GM19468 (cell line): ENCODE measurements at regions not wholly inside any gene's neighbourhood (a gene's known extent, or its start where the extent isn't known, plus 50 kb on each side); places are given as distances from the start of the nearest gene placed in this dataset.
"Not testable (repeated sequence)": the region's sequence is repeated elsewhere in the genome, so short reads cannot be mapped to it uniquely, and the experiment has no call there.

Source experiments
- ATAC-seq: cut with Tn5 transposase; IDR thresholded peaks from one replicate; pipeline ENCODE4 v1.9.1; 2021; ENCODE audit warnings: mild to moderate bottlenecking, moderate library complexity, moderate number of reproducible peaks; ENCODE audit not compliant: unreplicated experiment; ENCODE audit errors: extremely low read depth

DNA sequence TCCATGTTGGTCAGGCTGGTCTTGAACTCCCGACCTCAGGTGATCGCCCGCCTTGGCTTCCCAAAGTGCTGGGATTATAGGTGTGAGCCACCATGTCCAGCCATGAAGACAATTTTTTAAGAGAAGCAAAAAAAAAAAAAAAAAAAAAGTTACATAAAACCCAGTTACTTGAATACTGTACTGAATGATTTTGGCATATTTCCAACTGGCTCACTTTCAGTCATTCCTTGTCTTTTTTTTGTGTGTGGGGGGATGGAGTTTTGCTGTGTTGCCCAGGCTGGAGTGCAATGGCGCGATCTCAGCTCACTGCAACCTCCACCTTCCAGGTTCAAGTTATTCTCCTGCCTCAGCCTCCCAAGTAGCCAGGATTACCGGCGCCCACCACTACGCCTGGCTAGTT lies 345.5 kb downstream of the SOX4 start:
- ATAC-seq: not testable (repeated sequence)

DNA sequence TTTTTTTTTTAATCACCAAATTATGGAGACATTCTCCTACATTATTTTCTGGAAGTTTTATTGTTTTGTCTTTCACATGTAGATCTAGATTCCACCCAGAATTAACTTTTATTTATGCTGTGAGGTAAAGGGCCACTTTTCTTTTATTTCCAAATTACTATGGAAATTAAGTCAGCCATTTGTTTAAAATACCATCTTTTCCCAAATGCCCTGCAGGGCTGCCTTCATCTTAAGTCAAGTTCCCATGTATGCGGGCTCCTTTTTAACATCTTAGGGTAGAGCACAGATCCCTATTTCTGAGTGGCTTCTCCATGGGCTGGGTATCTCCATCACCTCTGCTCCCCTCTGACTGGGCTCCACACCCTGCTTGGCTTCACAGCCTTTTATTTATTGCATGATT lies 348.4 kb downstream of the SOX4 start:
- ATAC-seq: no peak

DNA sequence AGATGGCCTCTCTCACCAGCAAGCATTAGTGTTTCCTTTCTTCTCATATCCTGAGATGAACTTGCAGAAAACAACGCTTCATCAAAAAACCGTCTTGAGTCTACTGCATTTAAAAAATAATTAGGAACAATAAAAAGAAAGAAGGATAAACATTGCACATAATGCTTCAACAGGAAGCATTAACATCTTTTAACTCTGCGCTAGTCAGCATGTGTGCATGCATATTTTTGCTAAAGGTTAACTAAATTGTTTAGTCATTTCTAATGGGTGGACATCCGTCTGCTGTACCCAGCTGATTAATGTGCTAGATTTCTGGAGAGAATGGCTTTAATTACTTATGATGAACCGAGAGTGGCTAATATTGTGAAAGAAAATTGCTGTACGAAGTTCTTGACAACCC lies 349.3 kb downstream of the SOX4 start:
- no peak for ATAC-seq

DNA sequence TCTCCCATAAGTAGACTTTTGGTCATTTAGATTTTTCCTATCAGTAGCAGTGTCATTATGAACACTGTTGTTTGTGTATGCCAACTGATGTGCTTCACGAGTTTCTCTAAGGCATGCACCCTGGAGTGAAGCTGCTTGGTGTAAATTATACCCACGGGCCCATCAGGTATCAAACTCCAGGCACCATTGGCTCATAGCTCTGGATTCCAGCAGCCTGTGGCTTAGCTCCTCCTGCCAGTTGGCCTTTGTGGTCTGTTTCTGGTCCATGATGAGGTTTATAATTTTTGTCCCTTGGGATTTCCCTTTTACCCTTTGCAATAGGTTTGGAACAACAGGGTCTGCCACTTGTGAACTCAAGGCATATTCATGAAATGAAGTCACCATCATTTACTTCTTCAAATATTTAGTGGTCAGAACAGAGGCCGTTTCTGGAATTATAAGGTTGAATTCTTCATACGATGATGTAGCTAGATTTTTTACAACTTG lies 350.5 kb downstream of the PRL start:
- ATAC-seq: no peak

DNA sequence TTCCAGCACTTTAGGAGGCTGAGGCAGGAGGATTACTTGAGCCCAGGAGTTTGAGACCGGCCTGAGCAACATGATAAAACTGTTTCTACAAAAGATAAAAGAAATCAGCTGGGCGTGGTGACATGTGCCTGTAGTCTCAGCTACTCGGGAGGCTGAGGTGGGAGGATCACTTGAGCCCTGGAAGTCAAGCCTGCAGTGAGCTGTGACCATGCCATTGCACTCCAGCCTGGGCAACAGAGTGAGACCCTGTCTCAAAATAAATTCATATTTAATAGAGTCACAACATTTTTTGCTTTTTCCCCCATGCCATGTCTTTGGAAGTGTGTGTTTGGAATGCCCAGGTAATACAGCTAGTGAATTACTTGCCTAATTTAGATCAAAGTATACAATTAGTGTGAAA lies 349.6 kb downstream of the PRL start:
- not testable (repeated sequence) for ATAC-seq

DNA sequence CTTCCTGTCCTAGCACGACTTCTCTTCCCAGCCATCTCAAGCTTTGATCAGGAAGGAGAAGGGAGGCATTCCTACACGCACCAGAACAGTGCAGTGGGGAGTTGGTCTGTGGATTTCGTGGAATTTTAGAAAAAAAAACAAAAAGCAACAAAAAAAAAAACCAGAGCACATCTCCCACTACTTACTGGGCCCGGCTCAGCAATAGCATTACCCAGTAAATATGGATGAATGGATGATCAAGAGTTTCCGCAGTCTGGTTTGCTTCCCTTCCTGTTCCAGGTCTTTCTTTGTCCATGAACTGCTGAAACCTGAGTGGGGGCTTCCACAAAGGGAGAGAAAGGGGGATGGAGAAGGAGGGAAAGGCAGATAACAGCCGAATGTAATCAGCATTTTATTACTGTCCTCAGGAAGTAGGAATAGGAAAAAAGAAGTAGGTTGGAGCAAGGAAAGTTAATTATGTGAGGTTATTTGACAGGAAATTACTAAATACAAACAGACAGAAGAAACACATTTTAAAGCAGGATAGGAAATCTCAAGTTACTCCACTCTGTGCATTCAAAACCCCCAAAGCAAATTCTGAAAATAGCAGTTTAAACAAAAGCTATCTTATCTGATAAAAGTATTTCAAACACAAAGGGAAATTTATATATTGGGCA lies 349.0 kb downstream of the PRL start:
- ATAC-seq: no peak

DNA sequence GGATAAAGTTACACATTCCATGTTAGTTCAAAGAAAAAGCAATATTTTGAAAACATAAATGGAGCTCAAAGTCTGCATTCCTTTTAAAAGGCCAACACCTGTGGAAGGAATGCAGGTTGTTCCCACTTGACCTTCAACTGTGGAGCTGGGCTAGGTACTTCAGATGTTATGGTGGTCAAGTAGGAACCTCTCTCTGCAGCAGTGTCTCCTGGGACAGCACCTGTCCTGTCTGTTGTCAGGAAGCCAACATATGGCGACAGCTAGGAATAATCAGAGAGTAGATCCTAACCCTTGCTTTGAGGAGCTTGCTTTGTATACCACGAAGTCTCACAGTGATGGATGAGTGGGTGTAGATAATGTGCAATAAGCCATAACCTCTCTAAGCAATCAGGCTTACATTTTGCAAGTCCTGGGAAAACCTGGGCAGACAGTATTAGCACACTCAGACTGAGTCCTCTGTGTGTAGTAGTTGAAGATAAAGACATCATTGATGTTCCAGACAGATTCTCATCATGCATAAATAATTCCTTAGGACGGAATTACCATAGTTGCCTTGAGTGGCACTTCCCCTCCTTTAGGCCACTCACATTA lies 347.5 kb downstream of the PRL start:
- no peak for ATAC-seq

DNA sequence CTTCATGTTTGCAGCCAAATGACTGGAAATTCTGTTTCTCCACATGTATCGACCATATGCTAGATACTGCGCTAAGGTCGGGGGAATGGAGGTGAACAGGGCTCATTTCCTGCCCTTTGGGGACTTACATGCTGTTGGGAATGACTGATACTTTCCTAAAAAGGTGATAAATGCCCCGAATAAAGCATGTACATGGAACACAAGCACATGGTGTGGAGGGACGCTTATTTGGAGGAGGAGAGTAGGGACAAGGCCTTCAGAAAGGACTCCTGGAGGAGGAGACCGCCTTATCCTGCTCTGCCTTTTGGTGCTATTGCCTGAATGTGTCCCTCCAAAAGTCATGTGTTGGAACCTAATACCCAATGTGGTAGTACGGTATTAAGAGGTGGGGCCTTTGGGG lies 344.5 kb downstream of the PRL start:
- no peak for ATAC-seq

DNA sequence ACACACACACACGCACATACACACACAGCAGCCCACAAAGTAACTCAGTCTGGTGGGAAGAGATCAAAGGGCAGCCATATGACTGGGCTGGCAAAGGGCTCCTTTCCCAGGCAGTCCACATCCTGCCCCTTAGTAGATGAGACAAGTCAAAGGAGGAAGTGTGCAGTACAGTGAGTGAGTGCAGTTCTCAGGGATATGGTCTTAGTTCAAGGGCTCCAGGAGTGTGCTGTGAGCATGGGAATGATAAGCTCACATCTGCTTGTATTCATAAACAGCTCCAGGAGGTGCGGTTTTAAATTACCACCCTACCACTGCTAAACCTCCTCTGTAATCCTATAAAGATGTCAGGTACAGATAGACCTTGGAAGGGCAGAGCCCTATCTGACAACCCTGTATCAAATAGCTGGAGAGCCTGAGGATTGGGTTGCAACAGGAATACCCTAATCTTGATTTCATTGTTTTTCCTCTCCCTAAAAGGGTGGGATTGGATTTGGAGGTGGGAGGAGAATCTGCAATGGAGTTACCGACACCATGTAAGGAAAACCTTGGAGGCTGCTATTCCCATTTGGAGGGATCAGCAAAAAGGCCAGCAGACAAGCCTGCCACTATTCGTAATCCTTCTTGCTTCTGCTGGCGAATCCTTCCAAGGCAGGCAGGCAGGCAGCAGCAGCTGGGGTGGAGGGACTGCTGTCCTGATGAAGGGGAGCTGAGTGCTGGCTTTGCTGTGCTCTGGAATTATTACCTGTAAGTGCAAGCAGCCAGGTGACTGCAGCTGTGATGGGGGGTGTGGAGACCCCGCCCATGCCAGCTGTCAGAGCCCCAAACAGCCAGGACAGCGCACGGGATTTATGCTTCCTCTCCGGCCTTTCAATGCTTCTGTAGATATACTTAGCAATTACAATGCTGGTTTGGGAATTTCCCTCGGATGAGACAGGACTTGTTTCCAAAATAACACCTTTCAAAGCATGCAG lies 342.7 kb downstream of the PRL start:
- no peak for ATAC-seq

DNA sequence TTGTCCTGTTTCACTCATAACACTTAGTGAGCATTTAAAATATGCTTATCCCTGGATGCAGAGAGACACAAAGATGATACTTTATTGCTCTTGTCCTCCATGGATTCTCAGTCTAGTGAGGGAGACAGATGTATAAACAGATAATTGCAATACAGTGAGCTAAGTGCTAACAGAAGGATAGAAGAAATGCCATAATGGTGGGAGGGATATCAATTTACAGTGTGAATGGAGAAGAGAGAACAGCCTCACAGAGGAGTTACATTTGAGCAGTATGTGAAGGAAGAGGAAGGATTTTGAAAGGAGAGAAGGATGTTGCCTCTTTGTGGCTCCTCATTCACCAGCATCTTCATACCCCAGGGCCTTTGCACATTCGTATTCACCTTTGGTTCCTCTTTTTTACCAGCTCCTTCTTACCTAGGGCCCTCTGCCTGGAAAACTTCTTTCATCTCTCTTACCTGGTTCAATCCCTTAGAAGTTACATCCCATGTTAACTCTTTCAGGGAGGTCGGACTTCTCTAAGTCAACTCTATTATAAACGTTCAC lies 341.7 kb downstream of the PRL start:
- no peak for ATAC-seq

DNA sequence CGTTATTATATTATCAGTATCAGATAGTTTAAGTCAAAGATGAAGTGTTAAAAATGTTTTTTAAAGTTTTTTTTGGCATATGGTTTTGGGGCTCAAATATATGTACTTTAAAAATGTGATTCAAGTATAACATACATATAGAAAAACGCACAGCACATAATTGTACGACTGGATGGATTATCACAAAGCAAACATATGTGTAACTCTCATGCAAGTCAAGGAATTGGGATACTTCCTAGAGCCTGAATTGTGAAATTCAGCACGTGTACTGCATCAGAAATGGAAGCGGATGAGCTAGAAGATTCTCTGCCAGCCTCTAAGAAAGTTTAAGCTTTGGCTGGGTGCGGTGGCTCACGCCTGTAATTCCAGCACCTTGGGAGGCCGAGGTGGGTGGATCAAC lies 340.9 kb downstream of the PRL start:
- ATAC-seq: no peak

DNA sequence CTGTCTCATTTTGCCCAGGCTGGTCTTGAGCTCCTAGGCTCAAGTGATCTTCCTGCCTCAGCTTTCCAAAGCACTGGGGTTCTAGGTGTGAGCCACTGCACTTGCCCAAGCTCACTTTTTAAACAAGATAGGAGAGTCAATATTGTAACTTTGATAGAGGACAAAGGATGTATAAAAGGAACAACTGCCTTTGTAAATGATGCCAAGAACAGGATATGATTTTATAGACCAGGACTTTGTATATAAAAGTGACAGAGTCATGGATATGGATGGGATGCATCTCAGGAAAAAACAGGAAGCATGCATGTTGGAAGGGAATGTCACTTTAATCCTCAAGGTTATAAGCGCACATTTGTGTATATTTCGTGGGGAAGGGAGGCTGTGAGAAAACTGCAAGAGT lies 338.4 kb downstream of the PRL start:
- ATAC-seq: no peak

DNA sequence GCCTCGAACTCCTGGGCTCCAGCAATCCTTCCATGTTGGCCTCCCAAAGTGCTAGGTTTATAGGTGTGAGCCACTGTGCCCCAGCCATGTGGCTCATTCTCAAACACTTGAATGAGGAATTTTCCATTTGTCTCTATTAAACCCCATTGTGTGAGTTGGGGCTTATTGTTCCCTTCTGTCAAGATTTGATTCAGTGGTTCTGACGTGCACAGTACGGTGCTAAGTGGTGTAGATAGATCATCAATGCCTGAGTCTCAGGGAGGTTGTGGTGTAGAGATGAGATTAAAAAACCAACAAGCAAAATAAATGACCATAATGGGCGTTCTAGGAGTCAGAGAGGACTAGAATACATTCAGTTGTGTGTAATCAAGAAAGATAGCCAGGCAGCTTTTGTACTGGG lies 335.6 kb downstream of the PRL start:
- ATAC-seq: no peak

DNA sequence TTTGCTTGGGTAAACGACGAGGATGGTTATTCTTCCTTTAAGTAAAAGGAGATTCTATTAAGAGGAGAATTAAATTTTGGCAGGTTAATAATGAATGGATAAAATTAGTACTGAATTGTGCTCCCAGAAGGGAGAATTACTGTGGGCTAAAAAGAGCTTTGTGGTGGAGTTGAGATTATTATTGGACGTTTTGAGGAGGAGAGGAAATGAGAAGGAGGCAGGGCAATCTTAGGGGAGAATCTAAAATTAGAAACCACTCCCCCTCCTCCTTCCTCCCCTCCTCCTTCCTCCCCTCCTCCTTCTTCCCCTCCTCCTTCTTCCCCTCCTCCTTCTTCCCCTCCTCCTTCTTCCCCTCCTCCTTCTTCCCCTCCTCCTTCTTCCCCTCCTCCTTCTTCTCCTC lies 331.8 kb downstream of the PRL start:
- ATAC-seq: no peak

DNA sequence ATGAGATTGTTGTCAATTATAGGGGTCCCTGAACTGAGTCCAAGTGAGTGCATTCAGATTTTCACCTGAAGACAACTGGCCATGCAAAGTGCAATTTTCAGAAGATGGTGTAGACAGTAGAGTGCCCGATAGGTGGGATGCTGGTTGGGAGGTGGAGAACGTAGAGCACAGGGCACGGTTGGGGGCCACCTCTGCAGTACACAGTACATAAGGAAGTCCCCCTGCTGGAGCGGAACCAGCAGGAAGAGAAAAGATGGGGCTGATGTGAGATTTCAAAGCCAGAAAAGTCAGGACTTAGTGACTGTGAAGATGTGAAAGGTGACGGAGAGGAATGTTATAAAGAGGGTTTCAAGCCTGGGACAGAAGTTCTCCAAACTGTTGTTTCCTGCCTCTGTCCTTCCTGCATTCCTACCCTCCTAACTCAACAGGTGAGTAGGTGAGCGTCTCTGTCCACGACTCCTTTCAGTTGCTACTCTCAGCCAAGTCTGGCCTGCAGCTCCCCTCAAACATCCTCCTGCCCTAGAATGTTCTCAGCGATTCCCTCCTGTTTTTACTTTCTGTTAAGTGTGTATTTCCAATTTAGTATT lies 330.8 kb downstream of the PRL start:
- no peak for ATAC-seq

DNA sequence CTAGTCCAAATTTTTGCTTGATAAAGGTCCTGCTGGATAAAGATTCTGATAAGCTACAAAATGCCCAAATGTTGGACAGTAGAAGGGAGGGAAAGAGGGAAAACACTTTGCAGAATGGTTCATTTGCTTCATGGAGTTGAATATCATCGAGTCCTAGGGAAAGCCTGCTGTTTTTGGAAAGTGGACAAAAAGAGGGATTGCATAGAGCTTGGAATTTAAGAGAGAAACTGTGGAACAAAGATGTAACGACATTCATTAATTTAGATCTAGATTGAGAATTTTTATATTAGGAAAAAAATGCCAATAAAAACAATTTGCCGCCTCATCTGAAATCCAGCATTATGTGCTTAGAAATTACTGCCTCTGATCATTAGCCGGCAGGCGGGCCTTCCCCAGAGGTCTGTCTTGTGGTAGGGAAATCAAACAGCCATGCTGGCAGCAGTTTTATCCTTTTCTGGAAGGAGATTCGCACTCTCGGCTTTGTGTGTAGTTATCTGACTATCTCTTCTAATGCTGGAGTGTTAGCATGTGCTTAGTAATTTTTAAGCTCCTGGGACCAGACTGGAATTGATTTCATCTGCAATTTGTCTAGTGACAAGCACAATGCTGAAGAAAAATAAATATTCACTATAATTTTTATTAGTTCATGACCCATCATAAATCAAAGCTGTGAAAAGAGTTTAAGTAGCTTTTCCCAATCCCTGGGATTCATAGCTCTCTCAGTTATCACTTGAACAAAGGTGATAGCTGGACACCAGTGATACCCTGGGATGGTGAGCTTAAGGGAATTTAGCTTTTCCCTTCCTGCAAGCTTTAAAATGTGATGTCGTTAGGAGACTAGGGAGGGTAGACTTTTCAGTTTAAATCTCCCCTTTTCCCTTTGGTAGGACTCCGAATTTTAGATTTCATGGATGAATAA lies 329.5 kb downstream of the PRL start:
- no peak for ATAC-seq

DNA sequence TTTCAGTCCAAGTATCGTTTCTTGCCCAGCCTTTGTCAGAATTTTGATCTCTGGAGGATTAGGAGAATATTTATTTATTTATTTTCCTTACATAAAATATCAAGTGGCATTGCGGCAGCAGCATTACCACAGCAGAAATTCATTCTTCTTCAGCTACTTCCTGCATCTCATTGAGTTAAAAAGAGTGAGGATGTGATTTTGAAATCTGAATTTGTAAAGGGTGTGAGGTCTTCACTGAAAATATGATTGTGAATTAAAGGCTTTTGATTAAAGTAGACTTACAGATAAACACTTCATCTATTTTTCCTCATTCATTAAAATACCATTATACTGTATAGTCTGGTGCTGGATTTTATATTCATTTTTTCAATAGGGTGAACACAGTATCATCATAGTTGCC lies 328.4 kb downstream of the PRL start:
- no peak for ATAC-seq

DNA sequence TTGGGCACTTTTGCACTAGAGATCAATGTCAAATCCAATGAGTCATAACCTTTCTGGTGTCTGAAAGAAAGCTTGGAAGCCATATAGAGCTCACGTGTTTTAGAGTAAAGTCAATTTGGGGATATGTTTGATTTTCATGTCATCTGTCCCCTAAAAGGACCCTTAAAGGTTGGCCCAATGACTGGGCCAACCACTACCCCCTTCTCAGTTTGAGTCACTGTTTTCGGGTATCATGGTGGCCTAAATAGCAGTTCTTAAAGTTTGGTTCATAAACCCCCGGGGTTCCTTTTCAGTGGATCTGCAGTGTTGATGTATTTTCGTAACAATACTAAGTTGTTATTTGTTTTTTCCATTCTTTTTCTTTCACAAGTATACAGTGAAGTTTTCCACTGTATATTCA lies 327.6 kb downstream of the PRL start:
- ATAC-seq: no peak

DNA sequence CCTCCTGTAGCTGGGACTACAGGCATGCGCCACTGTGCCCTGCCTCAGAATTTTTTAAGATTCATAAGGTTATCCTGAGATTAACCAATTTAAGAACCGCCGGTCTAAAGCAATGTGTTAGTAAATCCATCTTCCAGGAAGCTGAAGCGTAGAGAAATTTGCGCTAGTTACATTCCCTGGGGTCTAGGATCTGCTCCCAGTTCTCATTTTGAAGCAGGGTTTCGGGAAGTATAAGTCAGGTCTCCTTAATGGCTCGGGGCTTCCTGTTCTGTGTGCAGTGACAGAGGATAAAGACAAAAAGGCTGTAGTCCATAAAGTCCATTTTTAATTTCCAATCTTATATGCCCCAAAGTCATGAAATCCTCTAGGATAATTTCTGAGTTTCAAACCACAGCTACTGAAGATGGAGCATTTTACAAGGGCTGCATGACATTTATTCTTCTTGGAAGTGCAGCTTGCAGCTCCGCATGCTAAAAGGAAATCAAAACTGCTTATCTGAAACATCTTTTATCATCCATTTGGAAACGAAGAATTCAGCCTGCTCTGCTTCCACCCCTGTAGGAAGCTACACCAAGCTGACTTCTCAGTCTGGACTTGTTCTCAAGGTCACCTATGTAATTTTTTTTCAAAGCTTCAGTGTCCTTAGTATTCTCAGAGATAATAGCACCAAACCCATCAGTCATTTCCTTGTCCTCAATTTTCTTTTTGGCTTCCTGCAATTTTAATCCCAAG lies 326.1 kb downstream of the PRL start:
- no peak for ATAC-seq
